K562 (cell line): ENCODE measurements at regions not wholly inside any gene's neighbourhood (a gene's known extent, or its start where the extent isn't known, plus 50 kb on each side); places are given as distances from the start of the nearest gene placed in this dataset.

ENCODE experiments used
- ATAC-seq: fragments of 200-7000 bp; cut with Tn5 transposase; 3 replicates; pipeline ENCODE4 v1.9.1; 2020; ENCODE audit warnings: moderate library complexity
- BruUV-seq: library from RNA; stranded (reverse); fragments of 400-500 nt; replicated peaks from 2 replicates; lab custom pipeline; 2021; lab: Mats Ljungman, UMichigan
- CTCF ChIA-PET: fragments of 300-600 bp; formaldehyde crosslinking; extraction: SDS; loops from one replicate; lab custom pipeline; 2021; ENCODE audit warnings: low intra/inter-chr PET ratio; lab: Yijun Ruan, JAX
- POLR2A ChIA-PET: fragments of 300-600, 350-650 bp; sonication (Branson Sonifier 250); formaldehyde crosslinking; extraction: SDS; loops from one replicate; lab custom pipeline; 2021; ENCODE audit warnings: antibody characterized with exemption, inconsistent platforms; lab: Yijun Ruan, JAX
- DNase-seq, 4 experiments: peaks; one replicate each; pipeline versions ENCODE4 v3.0.0 to v3.0.0-alpha.2; 2011 to 2018; ENCODE audit warnings: low spot score in 3 of 4, mixed read lengths in 3 of 4; ENCODE audit errors: extremely low read depth in 1 of 4
- FAIRE-seq: peaks from 2 replicates; lab custom pipeline; 2011; peaks lifted over from hg19 to GRCh38; lab: Jason Lieb, UNC
- H2AFZ ChIP-seq: 2 replicates; pipeline ENCODE4 v1.6.0; 2011; ENCODE audit warnings: low read depth, low read length, control low read depth, inconsistent platforms
- H3K27ac ChIP-seq: fragments of 200-600 bp; 3 replicates; pipeline ENCODE4 v1.8.0; 2011; ENCODE audit warnings: low read depth, mild to moderate bottlenecking, control low read depth, inconsistent platforms, low read length, moderate library complexity, mixed read lengths; ENCODE audit errors: extremely low read depth
- H3K27me3 ChIP-seq, 2 experiments: fragments of 300-600 bp in 1 of 2; 2 replicates in 1 of 2; 3 replicates in 1 of 2; pipeline versions ENCODE4 v1.6.0 to v1.8.0; 2011; ENCODE audit warnings: inconsistent platforms in 2 of 2, low read length in 2 of 2, mild to moderate bottlenecking in 1 of 2, mixed read lengths in 1 of 2, moderate library complexity in 1 of 2; ENCODE audit not compliant: control insufficient read depth in 2 of 2, insufficient read depth in 2 of 2
- H3K36me3 ChIP-seq: fragments of 300-600 bp; 3 replicates; pipeline ENCODE4 v1.8.0; 2011; ENCODE audit warnings: mild to moderate bottlenecking, low read length, inconsistent platforms; ENCODE audit not compliant: control insufficient read depth, insufficient read depth
- H3K4me1 ChIP-seq, 2 experiments: fragments of 200-600 bp in 1 of 2; replicated peaks in 1 of 2; 2 replicates in 1 of 2; 3 replicates in 1 of 2; pipeline versions ENCODE4 v1.5.1 to v1.8.0; 2011; ENCODE audit warnings: inconsistent platforms in 2 of 2, low read length in 2 of 2, mild to moderate bottlenecking in 1 of 2, mixed read lengths in 1 of 2, moderate library complexity in 1 of 2; ENCODE audit not compliant: control insufficient read depth in 2 of 2, insufficient read depth in 2 of 2
- H3K4me2 ChIP-seq: 2 replicates; pipeline ENCODE4 v1.6.1; 2011; ENCODE audit warnings: low read length, control low read depth, inconsistent platforms, mixed read lengths; ENCODE audit not compliant: insufficient read depth
- H3K4me3 ChIP-seq: fragments of 200-600 bp; sonication (generic), shearing (Covaris generic); 2 replicates; pipeline ENCODE4 v1.5.1; 2016; ENCODE audit warnings: control low read depth, inconsistent platforms
- H3K79me2 ChIP-seq: fragments of 200-600 bp; 3 replicates; pipeline ENCODE4 v1.8.0; 2011; ENCODE audit warnings: low read length, inconsistent platforms; ENCODE audit not compliant: control insufficient read depth, insufficient read depth
- H3K9ac ChIP-seq, 2 experiments: 2 replicates each; pipeline versions ENCODE4 v1.6.0 to v1.6.1; 2011; ENCODE audit warnings: low read depth in 2 of 2, low read length in 2 of 2, control low read depth in 1 of 2, inconsistent platforms in 1 of 2, mild to moderate bottlenecking in 1 of 2, mixed read lengths in 1 of 2; ENCODE audit not compliant: insufficient read depth in 1 of 2
- H3K9me1 ChIP-seq: one replicate; pipeline ENCODE4 v1.6.0; 2011; ENCODE audit warnings: inconsistent platforms, mild to moderate bottlenecking, low read length, moderate library complexity; ENCODE audit not compliant: control insufficient read depth, insufficient read depth
- H3K9me3 ChIP-seq: replicated peaks from 2 replicates; pipeline ENCODE4 v1.5.1; 2011; ENCODE audit warnings: low read depth, low read length, inconsistent platforms; ENCODE audit not compliant: control insufficient read depth, insufficient read depth
- H4K20me1 ChIP-seq: replicated peaks from 2 replicates; pipeline ENCODE4 v1.6.1; 2011; ENCODE audit warnings: low read length, inconsistent platforms, mixed read lengths; ENCODE audit not compliant: control insufficient read depth, insufficient read depth
- ADNP ChIP-seq: fragments of 200-800 bp; sonication (Bioruptor generic); IDR thresholded peaks from 2 replicates; pipeline ENCODE4 v1.6.1; 2016; ENCODE audit warnings: missing genetic modification characterization, missing compliant biosample characterization
- ARHGAP35 ChIP-seq: fragments of 450-650 bp; IDR thresholded peaks from 2 replicates; pipeline ENCODE4 v1.6.1; 2018; ENCODE audit not compliant: partially characterized antibody
- DLX4 ChIP-seq: fragments of 250-450 bp; sonication (Bioruptor Pico); IDR thresholded peaks from 2 replicates; pipeline ENCODE4 v1.6.1; 2021; ENCODE audit warnings: mild to moderate bottlenecking
- HNRNPH1 ChIP-seq: fragments of 200-400 bp; formaldehyde crosslinking; optimal IDR thresholded peaks from 2 replicates; pipeline ENCODE3; 2017; ENCODE audit warnings: low read depth, mild to moderate bottlenecking, low read length, moderate library complexity
- HOMEZ ChIP-seq: fragments of 250-450 bp; sonication (Bioruptor Pico); IDR thresholded peaks from 2 replicates; pipeline ENCODE4 v1.4.0; 2020; ENCODE audit warnings: mild to moderate bottlenecking, moderate library complexity
- KLF10 ChIP-seq: fragments of 250-450 bp; sonication (Bioruptor Pico); IDR thresholded peaks from 2 replicates; pipeline ENCODE4 v1.6.1; 2021; ENCODE audit warnings: matching md5 sums
- MBD1 ChIP-seq: fragments of 250-450 bp; sonication (Bioruptor Pico); IDR thresholded peaks from 2 replicates; pipeline ENCODE4 v1.8.0; 2022; ENCODE audit warnings: inconsistent platforms
- MCM5 ChIP-seq: fragments of 450-650 bp; IDR thresholded peaks from 2 replicates; pipeline ENCODE4 v1.6.1; 2016; ENCODE audit warnings: low read depth
- MECOM ChIP-seq: fragments of 250-450 bp; sonication (Bioruptor Pico); IDR thresholded peaks from 2 replicates; pipeline ENCODE4 v1.8.0; 2022; ENCODE audit warnings: inconsistent platforms
- PHF20 ChIP-seq: fragments of 450-650 bp; IDR thresholded peaks from 2 replicates; pipeline ENCODE4 v1.6.1; 2018; ENCODE audit not compliant: partially characterized antibody
- PREB ChIP-seq: sonication (generic); formaldehyde crosslinking; IDR thresholded peaks from 2 replicates; pipeline ENCODE4 v1.8.1; 2023; ENCODE audit warnings: mild to moderate bottlenecking, missing genetic modification reagents
- TCF7L2 ChIP-seq: fragments of 150-350 bp; IDR thresholded peaks from 2 replicates; pipeline ENCODE4 v1.6.1; 2016; ENCODE audit warnings: low read depth, mild to moderate bottlenecking, low read length, moderate library complexity
- THRB ChIP-seq: fragments of 450-650 bp; formaldehyde crosslinking; conservative IDR thresholded peaks from 2 replicates; pipeline ENCODE4 v1.4.0; 2022; ENCODE audit warnings: mild to moderate bottlenecking, missing genetic modification characterization
- YBX1 ChIP-seq: fragments of 450-650 bp; IDR thresholded peaks from 2 replicates; pipeline ENCODE4 v1.7.1; 2016; ENCODE audit warnings: mild to moderate bottlenecking
- ZNF253 ChIP-seq: fragments of 250-450 bp; sonication (Bioruptor Pico); conservative IDR thresholded peaks from 2 replicates; pipeline ENCODE4 v1.6.1; 2021; ENCODE audit warnings: mild to moderate bottlenecking
- ZNF780A ChIP-seq: fragments of 250-450 bp; sonication (Bioruptor Pico); IDR thresholded peaks from 2 replicates; pipeline ENCODE4 v1.5.0; 2021; ENCODE audit warnings: mild to moderate bottlenecking
- WGBS: fragments of 100-300 bp; shearing (Covaris generic); methylation state at CpG from one replicate; pipeline ENCODE4 v1.1.6; 2016; ENCODE audit warnings: low coverage, mixed read lengths; ENCODE audit not compliant: insufficient coverage; ENCODE audit errors: missing lambda C conversion rate; 5-methylcytosine and 5-hydroxymethylcytosine counted together
- in situ Hi-C: fragments of 300-500 bp; cut with MboI; formaldehyde crosslinking; loops from 4 replicates; pipeline ENCODE4 v1.15.0; 2018; ENCODE audit warnings: inconsistent platforms, mixed read lengths
- intact Hi-C: fragments of 100-400 bp; cut with micrococcal nuclease; formaldehyde crosslinking; loops from 2 replicates; pipeline ENCODE4 v1.14.2; 2022

- no peak for TF ChIP-seq PREB (CRISPR knock-in tag)
Measured at GRCh38 chr2:16155366-16155765, 215.0 kb downstream of the MYCN start (continued).

- no peak for FAIRE-seq
- no TSS peak for BruUV-seq
- H3K4me1 ChIP-seq = no peaks in the 10 kb centered on the region
- H3K4me3 ChIP-seq = no peak overlapping the region
- in situ Hi-C loops (no loop called here), intact Hi-C loops (no loop called here)
- no peaks in the 10 kb centered on the region for H3K79me2 ChIP-seq
- no peaks in the 10 kb centered on the region for H3K36me3 ChIP-seq
- H3K4me2 ChIP-seq = no peak overlapping the region
- H3K9ac ChIP-seq = no peak overlapping the region
- 0% methylated on average over 4 of the region's 4 CpGs for WGBS
- no peak for DNase-seq
- no peak overlapping the region for H2AFZ ChIP-seq
- H4K20me1 ChIP-seq = no peaks in the 10 kb centered on the region; the same call in 1 of the 2 replicates
- CTCF ChIA-PET = no interaction called here
- no peaks in the 10 kb centered on the region for H3K27me3 ChIP-seq
- no peak overlapping the region for H3K27ac ChIP-seq
- H3K9me1 ChIP-seq = no peaks in the 10 kb centered on the region
- ATAC-seq = no peak
- POLR2A ChIA-PET = no interaction called here
- H3K9me3 ChIP-seq = no peaks in the 10 kb centered on the region
- TF ChIP-seq TCF7L2 (no peak), MBD1 (no peak), ZNF780A (no peak), ZNF253 (CRISPR knock-in tag) (no peak), YBX1 (no peak), PHF20 (no peak), KLF10 (CRISPR knock-in tag) (no peak), HNRNPH1 (no peak), MECOM (CRISPR knock-in tag) (no peak), ARHGAP35 (no peak), ADNP (no peak), HOMEZ (CRISPR knock-in tag) (no peak), THRB (CRISPR knock-in tag) (no peak), DLX4 (CRISPR knock-in tag) (no peak), MCM5 (no peak)
Measured at GRCh38 chr2:16154501-16155280, 214.3 kb downstream of the MYCN start.
